ENCODE measurements at regions not wholly inside any gene's neighbourhood (a gene's known extent, or its start where the extent isn't known, plus 50 kb on each side); places are given as distances from the start of the nearest gene placed in this dataset.

GRCh38 chr20:39576771-39577170 lies 614.6 kb downstream of the DHX35 start:
- H3K4me1 Mint-ChIP-seq (ENCODE audit: low read depth) = peaks cover 5% of the 10 kb centered on the region
- no peak overlapping the region for H3K4me3 Mint-ChIP-seq (ENCODE audit: unreplicated experiment)
- peaks cover 10% of the 10 kb centered on the region for H3K27me3 Mint-ChIP-seq (ENCODE audit: low read depth)
- no peak for DNase-seq (ENCODE audit: low spot score)
- H3K9me3 Mint-ChIP-seq (ENCODE audit: low read depth) = peaks cover 3% of the 10 kb centered on the region
- H3K36me3 Mint-ChIP-seq (ENCODE audit: low read depth) = no peaks in the 10 kb centered on the region
- no peak for TF ChIP-seq CTCF (IDR thresholded peaks at IDR 0.05)
- no peak overlapping the region for H3K27ac Mint-ChIP-seq (ENCODE audit: unreplicated experiment)

DNA sequence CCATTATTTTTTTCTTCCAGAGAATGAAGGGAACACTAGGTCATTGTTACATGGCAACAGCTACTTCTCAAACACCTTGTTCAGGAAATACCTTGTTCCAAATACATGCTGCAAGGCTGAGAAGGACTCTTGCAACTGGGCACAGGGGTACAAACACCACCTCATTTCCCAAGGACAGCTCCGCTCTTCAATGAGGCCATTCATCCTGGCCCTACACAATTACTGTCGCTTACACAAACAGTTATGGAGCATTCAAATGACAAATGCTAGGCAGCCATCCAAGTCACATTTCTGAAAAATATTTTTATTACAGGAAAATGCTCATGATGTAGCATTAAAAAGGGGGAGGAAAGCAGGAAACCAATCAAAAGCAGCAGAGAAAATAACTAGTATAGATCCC lies 611.9 kb downstream of the DHX35 start:
- peaks cover 3% of the 10 kb centered on the region for H3K9me3 Mint-ChIP-seq (ENCODE audit: low read depth)
- H3K36me3 Mint-ChIP-seq (ENCODE audit: low read depth) = no peaks in the 10 kb centered on the region
- no peak for TF ChIP-seq CTCF (IDR thresholded peaks at IDR 0.05)
- peaks cover 5% of the 10 kb centered on the region for H3K4me1 Mint-ChIP-seq (ENCODE audit: low read depth)
- H3K4me3 Mint-ChIP-seq (ENCODE audit: unreplicated experiment) = no peak overlapping the region
- no peak for DNase-seq (ENCODE audit: low spot score)
- no peaks in the 10 kb centered on the region for H3K27me3 Mint-ChIP-seq (ENCODE audit: low read depth)
- no peak overlapping the region for H3K27ac Mint-ChIP-seq (ENCODE audit: unreplicated experiment)

GRCh38 chr20:39571171-39571570 lies 609.0 kb downstream of the DHX35 start:
- Mint-ChIP-seq H3K4me1 (ENCODE audit: low read depth) (no peaks in the 10 kb centered on the region), H3K27ac (ENCODE audit: unreplicated experiment) (no peak overlapping the region)
- DNase-seq (ENCODE audit: low spot score) = no peak

GRCh38 chr20:39568109-39568508 lies 606.0 kb downstream of the DHX35 start:
- H3K9me3 Mint-ChIP-seq (ENCODE audit: low read depth) = no peaks in the 10 kb centered on the region

More at GRCh38 chr20:39571171-39571570, 609.0 kb downstream of the DHX35 start:
- Mint-ChIP-seq H3K4me3 (ENCODE audit: unreplicated experiment) (no peak overlapping the region), H3K27me3 (ENCODE audit: low read depth) (no peaks in the 10 kb centered on the region), H3K36me3 (ENCODE audit: low read depth) (no peaks in the 10 kb centered on the region), H3K9me3 (ENCODE audit: low read depth) (peaks cover 3% of the 10 kb centered on the region)
- no peak for TF ChIP-seq CTCF (IDR thresholded peaks at IDR 0.05)

DNA sequence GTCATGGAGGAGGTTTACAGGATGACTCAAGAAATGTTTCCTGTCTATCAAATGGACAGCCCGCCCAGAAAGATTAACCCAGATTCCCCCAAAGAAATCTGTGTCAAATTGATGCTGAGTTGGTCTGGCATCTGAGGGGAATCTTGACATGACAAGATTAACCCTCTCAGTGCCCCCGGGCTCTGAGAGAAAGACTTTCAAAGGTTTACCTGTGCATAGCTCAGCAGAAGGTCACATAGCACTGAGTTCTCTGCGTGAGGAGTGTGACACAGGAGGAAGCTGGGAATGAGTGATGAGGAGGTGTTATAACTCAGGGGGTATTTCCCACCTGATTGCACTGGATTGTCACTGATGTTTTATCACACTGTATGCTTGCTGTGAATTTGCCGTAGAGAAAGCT lies 601.2 kb downstream of the DHX35 start:
- H3K36me3 Mint-ChIP-seq (ENCODE audit: low read depth) = no peaks in the 10 kb centered on the region
- TF ChIP-seq CTCF (IDR thresholded peaks at IDR 0.05) = no peak
- no peak for DNase-seq (ENCODE audit: low spot score)
- H3K27ac Mint-ChIP-seq (ENCODE audit: unreplicated experiment) = no peak overlapping the region
- H3K4me3 Mint-ChIP-seq (ENCODE audit: unreplicated experiment) = no peak overlapping the region
- H3K4me1 Mint-ChIP-seq (ENCODE audit: low read depth) = no peaks in the 10 kb centered on the region
- H3K9me3 Mint-ChIP-seq (ENCODE audit: low read depth) = no peaks in the 10 kb centered on the region
- H3K27me3 Mint-ChIP-seq (ENCODE audit: low read depth) = no peaks in the 10 kb centered on the region

More at GRCh38 chr20:39568109-39568508, 606.0 kb downstream of the DHX35 start:
- H3K4me1 Mint-ChIP-seq (ENCODE audit: low read depth) = no peaks in the 10 kb centered on the region
- TF ChIP-seq CTCF (IDR thresholded peaks at IDR 0.05) = no peak
- no peak for DNase-seq (ENCODE audit: low spot score)
- H3K36me3 Mint-ChIP-seq (ENCODE audit: low read depth) = no peaks in the 10 kb centered on the region
- H3K27ac Mint-ChIP-seq (ENCODE audit: unreplicated experiment) = no peak overlapping the region
- no peaks in the 10 kb centered on the region for H3K27me3 Mint-ChIP-seq (ENCODE audit: low read depth)
- no peak overlapping the region for H3K4me3 Mint-ChIP-seq (ENCODE audit: unreplicated experiment)

Data from chondrocyte (in vitro differentiated cells).